NB4 (cell line): ENCODE measurements at regions not wholly inside any gene's neighbourhood (a gene's known extent, or its start where the extent isn't known, plus 50 kb on each side); places are given as distances from the start of the nearest gene placed in this dataset.
"Not testable (repeated sequence)": the region's sequence is repeated elsewhere in the genome, so short reads cannot be mapped to it uniquely, and the experiment has no call there.

Experiments
- DNase-seq: peaks from one replicate; pipeline ENCODE4 v3.0.0; 2010; ENCODE audit warnings: low read depth
- H3K4me3 ChIP-seq: one replicate; pipeline ENCODE4 v1.5.1; 2011; ENCODE audit warnings: mild to moderate bottlenecking, low read depth, low read length, moderate library complexity
- MYC ChIP-seq: IDR thresholded peaks from 2 replicates; pipeline ENCODE4 v1.6.1; 2011; ENCODE audit warnings: low read depth, low read length
- POLR2A ChIP-seq: IDR thresholded peaks from 2 replicates; pipeline ENCODE4 v1.6.1; 2011; ENCODE audit warnings: mild to moderate bottlenecking; ENCODE audit not compliant: insufficient read length; ENCODE audit errors: extremely low read depth
- TF ChIP-seq, protein P1 (sequence below): IDR thresholded peaks from one replicate; pipeline ENCODE4 v1.5.1; 2012; ENCODE audit warnings: low read depth, low read length
- TF ChIP-seq, protein P2 (sequence below): IDR thresholded peaks from 2 replicates; pipeline ENCODE4 v1.6.1; 2011; ENCODE audit warnings: low read depth, low read length

DNA sequence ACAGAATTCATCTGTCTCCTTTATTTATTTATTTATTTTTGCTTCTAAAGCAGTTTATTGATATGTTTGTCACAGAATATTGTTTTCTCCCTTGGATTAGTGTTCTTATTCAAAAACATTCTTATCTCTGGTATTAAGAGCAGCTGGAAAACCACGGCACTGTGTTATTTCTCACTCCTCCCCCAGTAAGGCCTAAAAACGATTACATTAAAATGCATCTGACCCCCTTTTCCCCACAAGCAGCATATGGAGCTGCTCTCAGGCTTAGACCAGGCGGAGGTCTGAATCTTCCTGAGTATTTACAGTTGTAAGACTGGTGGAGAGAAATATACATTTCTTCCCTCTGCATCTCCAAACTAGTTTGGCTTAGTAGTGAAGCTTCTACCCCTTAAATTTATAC, 86.8 kb downstream of the HLX start:
- TF ChIP-seq, protein P1, sequence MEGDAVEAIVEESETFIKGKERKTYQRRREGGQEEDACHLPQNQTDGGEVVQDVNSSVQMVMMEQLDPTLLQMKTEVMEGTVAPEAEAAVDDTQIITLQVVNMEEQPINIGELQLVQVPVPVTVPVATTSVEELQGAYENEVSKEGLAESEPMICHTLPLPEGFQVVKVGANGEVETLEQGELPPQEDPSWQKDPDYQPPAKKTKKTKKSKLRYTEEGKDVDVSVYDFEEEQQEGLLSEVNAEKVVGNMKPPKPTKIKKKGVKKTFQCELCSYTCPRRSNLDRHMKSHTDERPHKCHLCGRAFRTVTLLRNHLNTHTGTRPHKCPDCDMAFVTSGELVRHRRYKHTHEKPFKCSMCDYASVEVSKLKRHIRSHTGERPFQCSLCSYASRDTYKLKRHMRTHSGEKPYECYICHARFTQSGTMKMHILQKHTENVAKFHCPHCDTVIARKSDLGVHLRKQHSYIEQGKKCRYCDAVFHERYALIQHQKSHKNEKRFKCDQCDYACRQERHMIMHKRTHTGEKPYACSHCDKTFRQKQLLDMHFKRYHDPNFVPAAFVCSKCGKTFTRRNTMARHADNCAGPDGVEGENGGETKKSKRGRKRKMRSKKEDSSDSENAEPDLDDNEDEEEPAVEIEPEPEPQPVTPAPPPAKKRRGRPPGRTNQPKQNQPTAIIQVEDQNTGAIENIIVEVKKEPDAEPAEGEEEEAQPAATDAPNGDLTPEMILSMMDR, result no peak
- TF ChIP-seq, protein P2, sequence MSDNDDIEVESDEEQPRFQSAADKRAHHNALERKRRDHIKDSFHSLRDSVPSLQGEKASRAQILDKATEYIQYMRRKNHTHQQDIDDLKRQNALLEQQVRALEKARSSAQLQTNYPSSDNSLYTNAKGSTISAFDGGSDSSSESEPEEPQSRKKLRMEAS, result no peak
- TF ChIP-seq POLR2A (no peak), MYC (no peak)

DNA sequence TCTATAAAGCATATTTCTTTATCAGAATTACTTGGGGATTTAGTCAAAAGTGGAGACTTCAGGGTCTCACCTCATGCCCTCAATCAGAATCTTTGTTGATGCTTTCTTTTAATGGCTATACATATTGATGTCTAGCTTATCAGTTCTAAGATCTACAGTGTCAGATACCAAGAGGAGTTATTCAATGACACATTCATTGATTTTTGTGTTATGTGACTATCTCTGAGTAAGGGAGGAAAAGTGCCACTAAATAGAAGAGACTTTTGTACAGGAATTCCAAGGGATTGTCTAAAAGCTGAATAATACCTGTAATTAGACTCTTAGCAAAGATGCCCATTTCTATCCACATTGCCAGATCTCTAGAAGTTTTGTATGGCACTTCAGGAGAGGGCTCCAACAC, 87.2 kb downstream of the HLX start:
- no peak overlapping the region for H3K4me3 ChIP-seq
- TF ChIP-seq MYC, result no peak
- TF ChIP-seq POLR2A, result no peak
- TF ChIP-seq, protein P1, result no peak
- TF ChIP-seq, protein P2, result no peak
- DNase-seq, result no peak

More for the DNA sequence above, 86.8 kb downstream of the HLX start:
- DNase-seq, result no peak
- no peak overlapping the region for H3K4me3 ChIP-seq

DNA sequence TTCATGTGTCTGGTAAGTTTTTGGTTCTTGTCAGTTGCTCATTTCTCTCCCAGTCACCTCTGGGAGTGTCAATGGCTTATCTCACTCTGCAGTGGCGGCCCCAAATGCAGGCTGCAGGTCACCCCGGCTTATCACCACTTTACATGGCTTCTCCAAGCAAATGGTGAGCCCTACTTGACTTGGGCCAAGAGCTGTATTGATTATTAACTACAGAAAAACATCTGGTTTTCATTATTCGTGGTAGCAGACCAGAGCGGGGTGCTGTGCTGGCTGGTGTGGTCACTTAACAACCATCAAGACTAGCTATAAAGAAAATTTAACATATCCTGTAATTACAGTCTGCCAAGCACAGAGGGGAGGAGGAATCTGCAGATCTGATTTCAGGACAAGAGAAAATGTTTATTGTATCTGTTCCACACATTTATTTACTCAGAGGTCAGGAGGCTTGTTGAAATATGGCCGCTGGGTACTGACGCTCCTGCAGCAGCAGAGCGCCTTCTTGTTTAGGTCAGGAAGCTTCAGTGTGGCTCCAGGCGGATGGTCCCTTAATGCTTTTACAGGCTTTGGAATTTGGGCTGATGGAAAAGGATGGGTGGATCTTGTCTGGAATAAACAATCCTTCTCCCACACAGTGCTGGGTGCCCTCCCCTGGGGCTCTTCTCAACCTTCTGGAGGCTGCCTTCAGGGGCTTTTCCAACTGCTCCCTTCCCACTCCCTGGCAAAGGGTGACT, 87.8 kb downstream of the HLX start:
- no peak for DNase-seq
- H3K4me3 ChIP-seq, result no peak overlapping the region
- TF ChIP-seq, protein P2, result no peak
- TF ChIP-seq, protein P1, result no peak
- TF ChIP-seq POLR2A, result no peak
- no peak for TF ChIP-seq MYC

DNA sequence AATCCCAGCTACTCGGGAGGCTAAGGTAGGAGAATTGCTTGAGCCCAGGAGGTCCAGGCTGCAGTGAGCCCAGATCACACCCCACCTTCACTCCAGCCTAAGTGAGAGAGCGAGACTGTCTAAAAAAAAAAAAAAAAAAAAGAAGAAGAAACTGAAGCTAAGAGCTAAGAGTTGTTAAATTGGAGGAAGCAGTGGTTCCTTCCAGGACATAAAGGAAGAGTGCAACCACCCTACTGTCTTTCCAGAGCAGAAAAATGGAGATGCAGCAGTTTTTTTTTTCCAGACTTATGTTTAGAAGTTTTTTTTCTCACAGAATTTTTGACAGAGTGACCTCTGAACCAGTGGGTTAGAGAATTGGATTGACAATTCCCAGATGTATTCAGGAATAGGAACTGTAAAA, 88.7 kb downstream of the HLX start:
- H3K4me3 ChIP-seq, result no peak overlapping the region
- DNase-seq, result no peak
- TF ChIP-seq POLR2A (no peak), MYC (no peak)

DNA sequence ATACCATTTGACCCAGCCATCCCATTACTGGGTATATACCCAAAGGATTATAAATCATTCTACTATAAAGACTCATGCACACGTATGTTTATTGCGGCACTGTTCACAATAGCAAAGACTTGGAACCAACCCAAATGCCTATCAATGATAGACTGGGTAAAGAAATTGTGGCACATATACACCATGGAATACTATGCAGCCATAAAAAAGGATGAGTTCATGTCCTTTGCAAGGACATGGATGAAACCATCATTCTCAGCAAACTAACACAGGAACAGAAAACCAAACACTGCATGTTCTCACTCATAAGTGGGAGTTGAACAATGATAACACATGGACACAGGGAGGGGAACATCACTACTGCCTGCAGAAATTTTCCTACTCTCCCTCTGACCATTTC, 90.0 kb downstream of the HLX start:
- not testable (repeated sequence) for DNase-seq, H3K4me3 ChIP-seq

DNA sequence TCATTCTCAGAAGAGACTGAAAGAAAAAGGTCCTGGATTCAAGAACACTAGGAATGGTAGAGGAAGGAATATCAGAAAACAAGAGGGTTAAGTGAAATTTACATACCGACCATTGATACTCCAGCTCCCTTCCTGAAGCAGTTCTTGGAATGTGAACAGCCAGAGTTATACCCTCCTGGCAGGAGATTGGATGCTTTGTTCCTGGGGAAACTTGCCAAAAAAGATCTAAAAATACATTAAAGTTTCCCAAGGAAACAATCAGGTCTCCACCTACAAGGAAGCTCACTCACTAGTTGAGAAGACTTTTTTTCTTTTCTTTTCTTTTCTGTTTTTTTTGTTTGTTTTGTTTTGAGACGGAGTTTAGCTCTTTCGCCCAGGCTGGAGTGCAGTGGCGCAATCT, 91.1 kb downstream of the HLX start:
- TF ChIP-seq, protein P1, result no peak
- TF ChIP-seq POLR2A (no peak), MYC (no peak)
- TF ChIP-seq, protein P2, result no peak
- no peak overlapping the region for H3K4me3 ChIP-seq
- no peak for DNase-seq

DNA sequence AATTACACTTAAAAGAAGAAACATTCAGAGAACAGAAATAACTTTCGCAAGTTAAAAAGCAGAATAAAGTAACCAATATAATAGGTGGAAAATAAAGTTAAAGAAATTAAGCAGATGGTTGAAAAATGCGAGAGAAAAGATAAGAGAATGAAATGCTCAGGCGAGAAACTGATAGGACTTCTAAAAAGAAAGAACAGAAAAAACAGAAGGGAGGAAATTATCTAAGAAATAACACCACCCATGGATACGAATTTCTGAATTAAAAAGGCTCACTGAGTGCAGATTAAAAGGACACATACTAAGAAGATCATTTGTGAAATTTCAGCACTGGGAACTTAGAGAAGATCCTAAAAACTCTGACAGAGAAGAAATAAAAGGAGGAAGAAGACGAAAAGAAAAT, 92.0 kb downstream of the HLX start:
- DNase-seq, result no peak
- H3K4me3 ChIP-seq, result no peak overlapping the region
- no peak for TF ChIP-seq POLR2A
- TF ChIP-seq, protein P2, result no peak
- TF ChIP-seq MYC, result no peak
- TF ChIP-seq, protein P1, result no peak
